Stimulated activated naive CD8-positive, alpha-beta T cell treated with anti-CD3 and anti-CD28 coated beads, Interleukin-15, amount 100 ng/mL, for 72 hours (primary cell): ENCODE measurements at regions not wholly inside any gene's neighbourhood (a gene's known extent, or its start where the extent isn't known, plus 50 kb on each side); places are given as distances from the start of the nearest gene placed in this dataset.

Source experiments
- ATAC-seq: fragments of 150-1000 bp; cut with Tn5 transposase; 2 replicates; pipeline ENCODE4 v1.10.0; 2021; ENCODE audit warnings: mild to moderate bottlenecking, moderate library complexity
- DNase-seq, 2 donors: peaks; one replicate each; pipeline ENCODE4 v3.0.0; 2021 to 2022
- H3K27ac Mint-ChIP-seq, 2 donors: one replicate each; pipeline ENCODE4 v1.8.0; 2022; ENCODE audit warnings: mild to moderate bottlenecking in 2 of 2, mixed read lengths in 2 of 2, moderate library complexity in 2 of 2
- H3K27me3 Mint-ChIP-seq: one replicate; pipeline ENCODE4 v1.8.0; 2022; ENCODE audit warnings: mixed read lengths
- H3K4me1 Mint-ChIP-seq: one replicate; pipeline ENCODE4 v1.8.0; 2022; ENCODE audit warnings: mild to moderate bottlenecking, mixed read lengths
- H3K4me3 Mint-ChIP-seq, 2 donors: one replicate each; pipeline ENCODE4 v1.8.0; 2022; ENCODE audit warnings: mild to moderate bottlenecking in 2 of 2, mixed read lengths in 2 of 2, moderate library complexity in 1 of 2
- H3K9me3 Mint-ChIP-seq, 2 donors: one replicate each; pipeline ENCODE4 v1.8.0; 2022; ENCODE audit warnings: mixed read lengths in 2 of 2

- ATAC-seq, result no peak
- no peaks in the 10 kb centered on the region for H3K27me3 Mint-ChIP-seq
- H3K4me1 Mint-ChIP-seq, result no peaks in the 10 kb centered on the region
- DNase-seq, result no peak
- no peaks in the 10 kb centered on the region for H3K9me3 Mint-ChIP-seq
- H3K4me3 Mint-ChIP-seq, result no peak overlapping the region
- H3K27ac Mint-ChIP-seq, result no peak overlapping the region
Observed at GRCh38 chr2:220025207-220025606, 397.8 kb downstream of the SLC4A3 start.

- no peaks in the 10 kb centered on the region for H3K4me1 Mint-ChIP-seq
- no peak overlapping the region for H3K4me3 Mint-ChIP-seq
- H3K27ac Mint-ChIP-seq, result no peak overlapping the region
- ATAC-seq, result no peak
- H3K27me3 Mint-ChIP-seq, result no peaks in the 10 kb centered on the region
- H3K9me3 Mint-ChIP-seq, result no peaks in the 10 kb centered on the region
- DNase-seq, result no peak
Observed at GRCh38 chr2:220029013-220029412, 401.6 kb downstream of the SLC4A3 start.

- Mint-ChIP-seq H3K9me3 (no peaks in the 10 kb centered on the region), H3K4me1 (no peaks in the 10 kb centered on the region), H3K27me3 (no peaks in the 10 kb centered on the region), H3K27ac (no peak overlapping the region), H3K4me3 (no peak overlapping the region)
- ATAC-seq (no peak), DNase-seq (no peak)
Observed at GRCh38 chr2:220033546-220033945, 406.1 kb downstream of the SLC4A3 start.

GRCh38 chr2:220034426-220035130 lies 407.1 kb downstream of the SLC4A3 start:
- DNase-seq (no peak), ATAC-seq (no peak)
- no peaks in the 10 kb centered on the region for H3K4me1 Mint-ChIP-seq
- no peak overlapping the region for H3K4me3 Mint-ChIP-seq
- no peaks in the 10 kb centered on the region for H3K27me3 Mint-ChIP-seq
- H3K27ac Mint-ChIP-seq, result no peak overlapping the region
- H3K9me3 Mint-ChIP-seq, result no peaks in the 10 kb centered on the region

- DNase-seq (no peak), ATAC-seq (no peak)
- no peak overlapping the region for H3K27ac Mint-ChIP-seq
- no peaks in the 10 kb centered on the region for H3K4me1 Mint-ChIP-seq
- no peak overlapping the region for H3K4me3 Mint-ChIP-seq
- no peaks in the 10 kb centered on the region for H3K9me3 Mint-ChIP-seq
- H3K27me3 Mint-ChIP-seq, result no peaks in the 10 kb centered on the region
Observed at GRCh38 chr2:220036431-220036830, 409.0 kb downstream of the SLC4A3 start.

GRCh38 chr2:220040346-220040745 lies 412.9 kb downstream of the SLC4A3 start:
- H3K27me3 Mint-ChIP-seq, result no peaks in the 10 kb centered on the region
- DNase-seq (no peak), ATAC-seq (no peak)
- H3K4me3 Mint-ChIP-seq, result no peak overlapping the region
- H3K4me1 Mint-ChIP-seq, result no peaks in the 10 kb centered on the region
- H3K9me3 Mint-ChIP-seq, result no peaks in the 10 kb centered on the region
- H3K27ac Mint-ChIP-seq, result no peak overlapping the region

GRCh38 chr2:220041447-220041846 lies 414.0 kb downstream of the SLC4A3 start:
- no peaks in the 10 kb centered on the region for H3K4me1 Mint-ChIP-seq
- no peak overlapping the region for H3K4me3 Mint-ChIP-seq
- no peaks in the 10 kb centered on the region for H3K27me3 Mint-ChIP-seq
- no peaks in the 10 kb centered on the region for H3K9me3 Mint-ChIP-seq
- H3K27ac Mint-ChIP-seq, result no peak overlapping the region
- no peak for DNase-seq
- ATAC-seq, result no peak

GRCh38 chr2:220043155-220043989 lies 415.9 kb downstream of the SLC4A3 start:
- Mint-ChIP-seq H3K9me3 (no peaks in the 10 kb centered on the region), H3K4me1 (no peaks in the 10 kb centered on the region), H3K4me3 (no peak overlapping the region), H3K27ac (no peak overlapping the region), H3K27me3 (no peaks in the 10 kb centered on the region)
- DNase-seq (no peak), ATAC-seq (no peak)

- Mint-ChIP-seq H3K27ac (no peak overlapping the region), H3K4me3 (no peak overlapping the region), H3K27me3 (no peaks in the 10 kb centered on the region), H3K4me1 (no peaks in the 10 kb centered on the region), H3K9me3 (no peaks in the 10 kb centered on the region)
- DNase-seq (no peak), ATAC-seq (no peak)
Observed at GRCh38 chr2:220043990-220044335, 416.5 kb downstream of the SLC4A3 start.

GRCh38 chr2:220044383-220044782 lies 417.0 kb downstream of the SLC4A3 start:
- ATAC-seq (no peak), DNase-seq (no peak)
- Mint-ChIP-seq H3K9me3 (no peaks in the 10 kb centered on the region), H3K4me3 (no peak overlapping the region), H3K4me1 (no peaks in the 10 kb centered on the region), H3K27ac (no peak overlapping the region), H3K27me3 (no peaks in the 10 kb centered on the region)

- H3K27ac Mint-ChIP-seq, result no peak overlapping the region
- no peaks in the 10 kb centered on the region for H3K4me1 Mint-ChIP-seq
- DNase-seq, result no peak
- no peaks in the 10 kb centered on the region for H3K9me3 Mint-ChIP-seq
- H3K4me3 Mint-ChIP-seq, result no peak overlapping the region
- ATAC-seq, result no peak
- H3K27me3 Mint-ChIP-seq, result no peaks in the 10 kb centered on the region
Observed at GRCh38 chr2:220046507-220046906, 419.1 kb downstream of the SLC4A3 start.

GRCh38 chr2:220051716-220052115 lies 424.3 kb downstream of the SLC4A3 start:
- no peak for ATAC-seq
- H3K27ac Mint-ChIP-seq, result no peak overlapping the region
- DNase-seq, result no peak
- H3K27me3 Mint-ChIP-seq, result no peaks in the 10 kb centered on the region
- no peak overlapping the region for H3K4me3 Mint-ChIP-seq
- peaks cover 0 to 7% of the 10 kb centered on the region in 2 donors for H3K9me3 Mint-ChIP-seq
- H3K4me1 Mint-ChIP-seq, result no peaks in the 10 kb centered on the region

GRCh38 chr2:220053919-220054318 lies 426.5 kb downstream of the SLC4A3 start:
- Mint-ChIP-seq H3K27ac (no peak overlapping the region), H3K4me3 (no peak overlapping the region), H3K4me1 (no peaks in the 10 kb centered on the region), H3K9me3 (peaks cover 0 to 7% of the 10 kb centered on the region in 2 donors), H3K27me3 (no peaks in the 10 kb centered on the region)
- DNase-seq (no peak), ATAC-seq (no peak)

- Mint-ChIP-seq H3K4me3 (no peak overlapping the region), H3K27me3 (no peaks in the 10 kb centered on the region), H3K9me3 (peaks cover 0 to 7% of the 10 kb centered on the region in 2 donors), H3K4me1 (no peaks in the 10 kb centered on the region), H3K27ac (no peak overlapping the region)
- no peak for ATAC-seq
- no peak for DNase-seq
Observed at GRCh38 chr2:220057391-220057790, 430.0 kb downstream of the SLC4A3 start.

GRCh38 chr2:220057916-220058315 lies 430.5 kb downstream of the SLC4A3 start:
- H3K9me3 Mint-ChIP-seq, result peaks cover 0 to 7% of the 10 kb centered on the region in 2 donors
- no peaks in the 10 kb centered on the region for H3K27me3 Mint-ChIP-seq
- ATAC-seq, result no peak
- H3K4me3 Mint-ChIP-seq, result no peak overlapping the region
- DNase-seq, result no peak
- no peaks in the 10 kb centered on the region for H3K4me1 Mint-ChIP-seq
- no peak overlapping the region for H3K27ac Mint-ChIP-seq

GRCh38 chr2:220064111-220065030 lies 436.9 kb downstream of the SLC4A3 start:
- no peaks in the 10 kb centered on the region for H3K9me3 Mint-ChIP-seq
- ATAC-seq (no peak), DNase-seq (no peak)
- no peaks in the 10 kb centered on the region for H3K4me1 Mint-ChIP-seq
- no peak overlapping the region for H3K27ac Mint-ChIP-seq
- H3K4me3 Mint-ChIP-seq, result no peak overlapping the region
- H3K27me3 Mint-ChIP-seq, result no peaks in the 10 kb centered on the region
